Stimulated activated CD4-positive, alpha-beta T cell treated with anti-CD3 and anti-CD28 coated beads, Interleukin-1b, Interleukin-23, amount 100 ng/mL, for 4 hours (primary cell): ENCODE measurements at regions not wholly inside any gene's neighbourhood (a gene's known extent, or its start where the extent isn't known, plus 50 kb on each side); places are given as distances from the start of the nearest gene placed in this dataset.

Experiments used
- DNase-seq, 2 donors: peaks; one replicate each; pipeline ENCODE4 v3.0.0-alpha.2; 2020; ENCODE audit warnings: low read depth in 2 of 2

DNA sequence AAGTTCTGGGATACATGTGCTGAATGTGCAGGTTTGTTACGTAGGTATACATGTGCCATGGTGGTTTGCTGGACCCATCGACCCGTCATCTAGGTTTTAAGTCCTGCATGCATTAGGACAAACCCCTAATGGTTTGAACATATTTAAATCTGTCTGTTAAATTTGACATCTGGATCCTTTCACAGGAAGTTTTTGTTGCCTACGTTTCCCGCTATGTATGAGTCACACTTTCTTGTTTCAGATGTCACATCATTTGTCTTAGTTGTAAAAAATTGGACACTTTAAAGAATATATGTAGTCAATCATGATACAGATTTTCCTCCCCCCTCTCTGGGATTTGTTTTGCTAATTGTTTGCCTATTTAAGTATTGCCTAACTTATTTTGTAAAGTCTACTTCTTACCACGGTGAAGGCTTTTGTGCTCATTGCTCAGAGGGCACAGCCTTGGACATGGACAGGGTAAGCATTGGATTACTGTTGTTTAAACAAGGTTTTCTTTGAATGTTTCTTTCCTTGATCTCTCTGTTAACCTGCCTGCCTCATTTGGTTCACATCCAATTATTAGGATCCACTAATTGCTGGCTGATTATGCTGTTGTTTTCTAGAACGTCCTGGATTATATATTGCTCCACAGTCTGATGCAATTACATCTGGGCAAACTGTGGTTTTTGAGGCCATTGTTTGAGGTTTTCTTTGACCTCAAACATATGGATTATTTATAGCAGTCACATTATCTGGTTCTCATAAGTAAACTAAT is 1441.4 kb downstream of the AACS start:
- no peak for DNase-seq

DNA sequence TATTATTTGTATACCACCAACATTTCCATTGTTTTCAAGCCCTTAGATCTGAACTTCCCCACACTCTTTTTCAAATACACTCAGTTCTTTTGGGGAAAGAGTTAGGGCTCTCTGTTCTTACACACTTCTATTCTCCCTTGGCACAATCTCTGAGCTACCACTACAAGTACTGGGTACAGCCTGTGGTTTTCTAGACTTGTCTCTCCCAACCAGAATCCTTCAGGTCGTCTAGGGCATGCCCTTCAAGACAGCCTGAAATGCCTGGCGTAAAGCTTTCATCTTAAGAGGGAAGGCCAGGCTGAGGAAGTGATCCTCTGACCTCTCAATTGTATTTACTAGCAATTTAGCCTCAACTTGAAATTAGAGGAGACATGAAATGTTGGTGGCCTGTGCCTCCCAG is 1442.0 kb downstream of the AACS start:
- no peak for DNase-seq

DNA sequence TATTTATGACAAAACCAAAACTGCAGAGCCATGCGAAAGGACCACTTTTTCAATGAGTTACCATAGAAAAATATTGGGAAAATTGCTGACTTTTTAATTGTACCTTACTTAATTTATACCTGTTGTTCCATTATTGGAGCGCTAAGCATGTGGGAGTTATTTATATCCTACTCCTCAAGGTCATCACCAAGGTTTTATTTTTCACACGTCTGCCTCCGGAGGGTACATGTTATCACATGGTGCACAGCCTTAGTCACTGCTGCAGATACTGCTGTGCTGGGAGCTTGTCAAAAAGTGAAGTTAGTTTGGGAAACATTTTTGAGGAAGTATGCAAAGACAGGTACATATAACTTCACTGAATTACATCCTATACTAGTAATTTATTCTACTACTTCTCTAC is 1444.3 kb downstream of the AACS start:
- DNase-seq: no peak

DNA sequence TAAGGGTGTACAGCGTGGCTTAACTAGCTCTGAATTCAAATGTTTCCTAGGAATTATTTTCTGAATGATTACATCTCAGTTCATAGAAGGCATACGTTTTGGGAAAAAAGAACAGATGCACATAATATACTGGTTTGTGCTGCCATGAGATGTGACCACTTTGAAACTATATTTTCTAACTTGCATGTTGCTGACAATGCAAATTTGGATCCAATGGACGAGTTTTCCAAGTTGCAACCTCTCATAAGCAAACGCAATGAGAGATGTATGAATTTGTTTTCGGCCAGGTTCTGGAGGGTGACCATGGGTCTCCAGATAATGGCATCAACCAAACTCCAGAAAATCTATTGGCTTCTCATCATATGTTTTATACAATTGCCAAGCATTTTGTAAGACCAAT is 1445.4 kb downstream of the AACS start:
- DNase-seq: no peak

DNA sequence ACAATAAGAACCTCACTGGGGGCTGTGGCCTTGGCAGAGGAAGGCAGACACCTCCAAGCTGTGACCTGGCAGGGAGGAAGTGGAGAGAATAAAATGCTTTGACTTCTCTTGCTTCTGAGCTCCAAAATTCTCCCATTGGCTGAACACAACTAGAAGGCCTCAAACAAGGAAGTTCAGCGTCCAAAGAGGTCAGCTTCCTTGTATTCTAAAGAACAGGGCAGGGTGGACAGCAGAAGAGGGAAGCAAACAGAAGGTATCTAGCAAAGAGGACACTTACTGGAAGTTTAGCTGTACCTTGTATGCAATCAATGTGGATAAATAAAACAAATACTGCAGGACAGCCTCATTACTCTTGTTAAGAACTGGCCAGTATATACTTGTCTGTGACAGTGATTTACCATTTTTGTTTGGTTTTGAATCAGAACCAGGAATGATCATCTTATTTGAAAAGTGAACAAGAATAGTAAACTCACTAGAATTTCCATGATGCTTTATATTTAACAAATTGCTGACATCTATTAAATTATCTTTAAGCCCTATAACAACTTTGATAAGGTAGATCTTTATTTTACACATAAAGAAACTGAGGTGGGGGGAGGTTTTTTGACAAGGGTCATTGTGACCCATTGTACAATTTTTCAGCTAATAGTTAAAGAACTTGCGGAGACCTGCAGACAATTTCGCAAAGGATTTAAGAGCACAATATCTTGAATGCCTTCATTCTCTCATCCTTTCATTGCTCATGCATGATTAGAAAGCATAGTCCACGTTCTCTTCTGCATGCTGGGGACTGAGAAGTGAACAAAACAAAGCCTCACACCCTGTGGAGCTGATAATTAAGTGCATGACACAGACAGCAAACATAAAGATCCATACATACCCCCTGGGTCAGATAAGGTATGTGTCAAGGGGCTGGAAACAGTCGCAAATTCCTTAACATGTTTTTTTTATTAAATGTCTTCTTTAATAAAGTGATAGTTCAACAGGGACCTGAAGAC is 1448.0 kb downstream of the AACS start:
- DNase-seq: no peak

DNA sequence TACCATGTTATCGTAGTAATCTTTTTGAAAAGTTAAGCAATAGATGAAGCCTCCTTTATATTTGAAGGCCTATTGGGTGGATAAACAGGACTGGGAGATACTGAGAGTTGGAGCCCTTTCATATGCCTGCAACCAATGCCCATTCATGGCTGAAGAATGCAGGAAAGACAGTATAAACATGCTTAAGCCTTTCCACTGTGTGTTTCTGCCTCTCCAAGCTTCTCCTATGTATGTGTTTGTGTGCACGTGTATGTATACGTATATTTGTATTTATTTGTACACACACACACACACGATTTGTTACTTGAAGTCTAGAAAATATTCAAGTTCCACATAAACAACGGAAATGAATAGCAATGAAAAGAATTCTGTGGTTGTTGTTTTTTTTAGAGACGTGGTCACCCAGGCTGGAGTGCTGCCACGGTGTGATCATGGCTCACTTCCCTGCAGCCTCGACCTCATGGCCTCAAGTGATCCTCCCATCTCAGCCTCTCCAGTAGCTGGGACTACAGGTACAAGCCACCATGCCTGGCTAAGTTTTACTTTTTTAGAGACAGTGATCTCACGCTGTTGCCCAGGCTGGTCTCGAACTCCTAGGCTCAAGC is 1453.5 kb downstream of the AACS start:
- no peak for DNase-seq

DNA sequence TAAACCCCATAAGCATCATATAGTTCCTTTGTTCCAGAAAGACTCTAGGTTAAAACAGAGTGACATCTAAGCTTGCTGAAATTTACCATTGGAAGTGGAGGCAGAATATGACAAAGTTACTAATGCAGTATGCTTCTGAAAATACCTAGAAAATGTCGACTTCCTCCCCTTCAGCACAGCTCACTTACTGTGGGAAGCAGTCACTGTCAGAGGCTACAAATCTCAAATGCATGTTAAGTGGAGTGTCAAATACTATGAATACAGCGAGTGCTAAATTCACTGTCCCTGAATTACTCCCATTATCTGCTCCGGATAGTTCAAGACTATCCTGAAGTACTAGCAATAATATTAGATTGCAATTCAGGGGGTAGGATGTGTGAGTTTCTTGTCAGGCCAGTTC is 1454.6 kb downstream of the AACS start:
- no peak for DNase-seq

DNA sequence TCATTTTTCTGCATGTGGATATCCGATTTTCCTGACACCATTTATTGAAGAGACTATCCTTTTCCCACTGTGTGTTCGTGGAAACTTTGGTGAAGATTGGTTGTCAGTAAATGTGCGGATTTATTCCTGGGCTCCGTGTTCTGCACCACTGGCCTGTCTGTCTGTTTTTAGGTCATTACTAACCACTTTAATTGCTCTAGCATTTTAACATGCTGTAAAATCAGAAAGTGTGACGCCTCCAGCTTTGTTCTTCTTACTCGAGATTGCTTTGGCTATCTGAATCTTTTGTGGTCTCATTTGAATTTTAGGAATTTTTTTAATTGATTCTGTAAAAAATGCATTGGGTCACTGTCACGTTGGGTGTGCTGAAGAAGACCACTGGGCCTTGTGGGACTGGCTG is 1458.7 kb downstream of the AACS start:
- no peak for DNase-seq

DNA sequence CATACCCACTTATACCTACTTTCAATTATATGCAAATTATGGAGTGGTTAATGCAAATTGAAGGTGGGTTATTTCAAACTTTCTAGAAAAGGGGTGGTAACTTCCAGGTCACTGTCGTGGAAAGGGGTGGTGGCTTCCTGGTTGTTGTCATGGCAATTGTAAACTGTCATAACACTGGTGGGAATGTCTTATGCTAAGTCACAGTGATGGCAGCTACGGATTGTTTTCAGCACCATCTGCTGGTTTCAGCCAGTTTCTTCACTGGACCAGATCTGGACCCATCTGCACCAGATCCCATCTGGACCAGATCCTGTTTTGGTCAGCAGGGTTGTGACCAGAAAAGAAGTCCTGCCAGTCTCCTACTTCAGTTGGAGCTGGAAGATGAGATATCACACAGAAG is 1469.3 kb downstream of the AACS start:
- no peak for DNase-seq

DNA sequence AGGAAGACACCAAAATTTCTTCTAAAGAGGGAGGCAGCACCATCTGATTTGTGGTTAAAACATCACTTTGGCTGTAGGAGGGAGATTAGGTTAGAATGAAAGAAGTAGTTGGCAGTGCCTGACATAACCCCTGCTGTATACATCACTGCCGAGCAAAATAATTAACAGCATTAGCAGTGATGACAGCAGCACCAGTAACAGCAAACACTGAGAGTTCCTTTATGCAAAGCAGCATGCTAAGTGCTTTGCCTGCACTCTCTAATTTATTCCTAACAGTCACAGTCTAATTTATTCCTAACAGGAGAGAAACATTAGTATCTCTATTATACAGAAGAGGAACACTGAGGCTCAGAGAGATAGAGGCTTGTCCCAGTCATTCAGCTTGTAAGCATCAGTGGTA is 1469.7 kb downstream of the AACS start:
- no peak for DNase-seq

DNA sequence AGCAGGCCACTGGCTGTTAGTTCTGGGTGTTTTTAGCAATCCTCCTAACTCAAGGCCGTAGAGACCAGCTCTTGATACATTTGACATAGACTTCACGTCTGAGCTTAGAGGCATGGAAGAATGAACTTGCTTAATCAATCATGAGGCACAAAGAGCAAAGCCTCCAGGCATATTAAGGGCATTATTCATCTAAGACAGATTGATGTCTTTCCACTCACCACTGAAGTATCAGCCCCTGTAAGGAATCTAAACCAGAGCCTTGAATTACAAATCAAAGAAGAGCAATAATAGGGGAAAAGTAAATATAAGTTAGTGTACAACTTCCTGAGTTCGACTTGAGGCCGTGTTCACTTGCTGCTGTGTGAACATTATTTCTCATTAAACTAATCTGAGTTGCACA is 1470.7 kb downstream of the AACS start:
- DNase-seq: no peak

DNA sequence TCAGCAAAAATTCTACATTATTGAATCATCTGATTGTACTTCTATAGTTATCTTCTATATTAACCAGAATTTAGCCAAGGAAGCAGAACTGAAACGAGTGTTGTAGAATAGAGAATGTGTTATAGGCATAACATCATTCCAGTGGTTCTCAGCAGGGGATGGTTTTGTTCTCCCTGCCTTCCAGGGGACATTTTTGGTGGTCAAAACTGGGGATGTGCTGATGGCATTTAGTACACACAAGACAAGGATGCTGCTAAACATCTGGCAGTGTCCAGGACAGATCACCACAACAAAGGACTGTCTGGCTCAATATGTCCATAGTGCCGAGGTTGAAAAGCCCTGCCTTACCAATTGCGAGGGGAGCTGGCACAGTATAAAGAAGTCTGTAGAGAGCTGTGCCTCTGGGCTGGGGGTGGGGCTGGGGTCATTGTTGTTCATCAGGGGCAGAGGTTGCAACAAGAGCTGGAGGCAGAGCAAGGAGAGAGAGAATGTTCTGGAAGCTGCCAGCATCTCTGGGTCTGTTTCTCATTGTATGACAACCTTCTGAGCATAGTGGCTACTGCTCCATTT is 1472.8 kb downstream of the AACS start:
- DNase-seq: no peak

DNA sequence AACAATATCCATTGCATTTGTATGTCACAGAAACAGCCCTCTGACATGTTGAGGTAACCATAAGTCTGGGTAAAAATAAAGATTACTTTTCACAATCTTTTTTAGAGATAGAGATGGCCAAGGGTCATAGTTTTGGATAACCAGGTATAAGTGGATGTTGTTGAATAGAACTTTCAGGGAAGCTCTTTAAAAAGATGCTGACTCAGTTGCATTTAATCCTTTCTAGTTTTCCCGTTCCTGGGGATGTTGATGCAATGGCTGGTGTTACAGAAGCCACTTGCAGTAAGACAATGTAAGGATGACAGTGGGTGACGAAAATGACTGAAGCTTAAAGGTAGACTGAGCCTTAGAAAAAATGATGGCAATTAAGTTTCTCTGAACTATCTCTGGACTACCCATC is 1473.7 kb downstream of the AACS start:
- DNase-seq: no peak

DNA sequence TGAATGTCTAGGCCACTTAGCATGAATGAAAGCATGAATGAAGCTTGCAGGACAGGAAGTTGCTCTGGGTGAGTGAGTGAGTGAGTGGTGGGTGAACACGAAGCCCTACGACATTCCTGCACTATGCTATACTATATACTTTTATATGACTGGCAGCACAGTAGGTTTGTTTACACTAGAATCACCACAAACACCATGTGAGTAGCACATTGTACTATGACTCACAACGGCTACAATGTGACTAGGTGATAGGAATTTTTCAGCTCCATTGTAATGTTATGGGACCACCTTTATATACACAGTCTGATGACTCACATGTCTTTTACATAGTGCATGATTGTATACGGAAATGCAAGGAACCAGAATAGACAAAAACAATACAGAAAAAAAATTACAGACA is 1480.2 kb downstream of the AACS start:
- no peak for DNase-seq

DNA sequence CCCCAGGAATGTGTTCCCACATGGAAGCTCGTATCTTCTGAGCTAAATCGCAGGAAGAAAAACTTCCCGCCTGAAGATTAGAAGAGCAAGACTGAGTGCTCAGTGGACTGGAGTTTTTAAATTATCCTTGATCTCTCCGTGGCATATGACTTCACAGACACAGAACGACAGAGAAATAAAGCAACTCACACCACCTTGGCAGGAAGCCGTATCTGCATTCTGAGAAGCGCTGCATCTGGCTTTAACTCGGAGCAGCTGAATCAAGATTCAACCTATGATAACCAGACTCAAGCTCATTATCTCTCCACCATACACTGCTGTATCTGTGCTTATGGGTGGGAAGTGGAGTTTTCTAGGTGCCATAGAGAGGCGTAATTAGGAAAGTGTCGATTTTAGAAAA is 1482.7 kb downstream of the AACS start:
- no peak for DNase-seq

DNA sequence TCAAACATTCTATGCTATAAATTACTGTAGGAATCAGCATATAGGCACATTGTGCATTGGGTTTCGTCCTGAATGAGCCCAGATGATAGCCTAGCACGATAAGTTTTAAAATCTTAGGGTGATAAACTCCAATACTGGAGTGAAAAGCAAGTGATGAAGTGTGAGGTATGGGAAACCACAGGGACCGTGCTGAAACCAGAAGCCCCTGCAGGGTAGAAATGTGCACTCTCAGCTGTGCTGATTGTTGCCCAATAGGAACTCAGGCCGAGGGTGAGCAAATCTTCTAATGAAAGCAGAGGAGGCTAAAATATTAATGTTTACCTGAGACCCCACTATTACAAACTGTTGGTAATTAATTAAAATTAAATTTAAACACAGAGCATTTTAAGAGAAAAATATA is 1486.6 kb downstream of the AACS start:
- DNase-seq: no peak

DNA sequence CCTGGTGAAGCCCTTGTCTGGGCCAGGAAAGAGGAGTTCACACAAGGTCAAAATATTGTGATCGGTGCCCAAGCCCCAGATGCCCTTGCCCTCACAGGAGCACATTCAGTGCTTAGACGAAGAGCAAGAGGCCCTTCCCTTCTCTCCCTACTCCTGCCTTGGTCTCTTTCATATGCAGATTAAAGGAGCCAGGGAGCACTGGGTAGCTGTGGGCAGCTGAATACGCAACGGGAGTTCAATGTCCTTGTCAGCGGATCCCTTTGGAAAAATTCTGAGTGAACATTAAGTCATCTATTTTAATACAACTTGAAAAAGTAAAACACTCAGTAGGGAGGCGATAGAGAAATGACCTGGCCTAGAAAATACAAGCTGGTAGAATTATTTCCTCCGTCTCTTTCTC is 1489.4 kb downstream of the AACS start:
- DNase-seq: no peak

DNA sequence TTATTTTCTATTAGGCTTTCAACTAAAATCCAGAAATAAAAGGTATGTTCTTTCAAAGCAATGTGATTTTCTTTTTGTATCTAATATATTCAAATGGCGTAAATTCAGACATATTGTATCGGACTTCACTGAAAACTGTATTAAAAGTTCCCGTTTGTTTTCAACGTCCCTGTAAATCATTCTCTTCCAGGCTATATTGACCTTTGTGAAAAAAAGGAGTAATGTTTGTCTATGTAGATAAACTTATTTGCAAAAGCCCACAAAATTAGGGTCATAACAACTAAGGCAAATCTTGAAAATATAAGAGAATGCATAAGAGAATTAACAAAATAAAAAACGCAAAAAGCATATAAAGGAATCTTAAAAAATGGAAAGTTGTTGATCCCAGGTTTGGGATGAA is 1492.4 kb downstream of the AACS start:
- no peak for DNase-seq

DNA sequence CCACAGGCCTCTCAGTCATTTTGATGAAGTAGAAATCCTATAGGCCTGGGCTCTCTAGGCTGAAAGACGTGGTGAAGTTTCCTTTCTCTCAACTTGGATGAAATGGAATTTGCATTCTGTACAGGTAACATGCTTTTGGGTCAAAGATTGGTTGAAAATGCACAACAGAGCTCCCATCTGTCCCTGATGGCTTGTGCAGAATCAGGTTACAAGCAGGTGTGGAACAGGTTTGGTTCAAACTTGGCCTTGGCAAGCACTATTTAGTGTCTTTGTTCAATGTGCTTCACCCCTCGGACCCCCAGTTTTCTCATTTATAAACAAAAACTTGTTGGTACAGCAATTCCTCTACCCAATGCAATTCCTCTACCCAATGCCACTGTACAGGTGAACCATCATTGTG is 1493.0 kb downstream of the AACS start:
- DNase-seq: no peak

DNA sequence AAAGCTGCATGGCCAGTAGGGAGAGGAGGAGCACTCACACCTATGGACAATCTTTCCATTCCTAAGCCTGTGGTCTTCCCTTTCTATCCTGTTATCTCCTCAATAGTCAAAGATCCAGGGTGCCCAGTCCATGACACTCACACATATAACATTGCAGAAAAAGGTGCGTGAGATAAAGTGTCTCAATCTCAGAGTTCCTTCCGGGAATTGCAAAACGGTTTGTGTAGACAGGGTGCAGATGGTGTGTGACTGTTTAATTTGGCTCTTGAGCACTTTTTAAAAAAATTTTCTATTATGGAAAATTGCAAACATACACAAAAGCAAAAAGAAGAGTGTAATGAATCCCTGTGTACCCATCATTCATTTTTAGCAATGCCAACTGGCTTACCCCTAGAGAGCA is 1493.6 kb downstream of the AACS start:
- no peak for DNase-seq

DNA sequence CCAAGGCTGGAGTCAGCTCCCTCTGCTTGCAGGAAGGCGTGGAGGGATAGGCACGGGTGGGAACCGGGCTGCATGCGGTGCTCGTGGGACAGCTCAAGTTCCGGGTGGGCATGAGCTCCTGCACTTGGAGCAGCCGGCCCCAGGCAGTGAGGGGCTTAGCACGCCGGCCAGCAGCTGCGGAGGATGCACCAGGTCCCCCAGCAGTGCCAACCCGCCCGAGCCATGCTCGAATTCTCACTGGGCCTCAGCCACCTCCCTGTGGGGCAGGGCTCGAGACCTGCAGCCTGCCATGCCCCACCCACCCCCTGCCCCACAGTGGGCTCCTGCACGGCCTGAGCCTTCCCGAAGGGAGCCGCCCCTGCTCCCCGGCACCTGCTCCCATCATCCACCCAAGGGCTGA is 1501.8 kb downstream of the AACS start:
- no peak for DNase-seq

DNA sequence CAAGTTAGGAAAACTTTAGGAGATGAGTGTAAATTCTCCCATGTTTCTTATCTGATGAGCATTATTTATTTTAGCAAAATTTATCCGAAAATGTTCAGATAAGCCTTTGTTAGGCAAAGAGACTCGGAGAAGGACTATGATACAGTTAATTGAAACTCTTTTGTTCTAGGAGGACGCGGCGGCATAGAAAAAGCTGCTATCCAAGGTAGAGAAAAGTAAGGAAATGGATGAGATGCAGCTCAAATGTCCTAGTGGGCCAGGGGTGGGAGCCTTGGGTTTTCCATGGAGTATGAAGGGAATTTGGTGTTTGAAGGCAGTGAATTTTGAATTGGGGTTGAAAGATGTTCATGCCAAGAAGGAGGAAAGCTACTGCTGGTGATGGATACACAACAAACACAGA is 1504.5 kb downstream of the AACS start:
- DNase-seq: no peak
